ENCODE measurements at regions not wholly inside any gene's neighbourhood (a gene's known extent, or its start where the extent isn't known, plus 50 kb on each side); places are given as distances from the start of the nearest gene placed in this dataset.

DNA sequence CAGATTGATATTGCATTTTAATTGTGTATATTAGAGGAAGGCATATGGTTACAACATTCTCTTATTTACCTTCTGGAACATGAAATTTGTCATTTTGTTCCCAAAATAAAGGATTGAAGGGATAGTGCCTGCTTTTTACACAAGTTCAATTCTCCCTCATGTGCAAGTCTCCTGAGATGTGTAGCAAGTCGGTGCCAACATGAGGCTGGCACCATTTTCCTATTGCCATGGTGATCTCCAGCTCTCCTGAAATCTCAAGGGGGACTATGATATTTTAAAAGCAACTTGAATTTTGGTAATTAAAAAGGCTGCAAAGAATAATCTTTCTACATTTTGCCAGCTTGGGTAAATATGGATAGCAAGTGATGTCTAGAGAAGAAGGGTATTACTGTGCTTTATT, 693.3 kb upstream of the WWC1 start:
- TF ChIP-seq, protein P1, sequence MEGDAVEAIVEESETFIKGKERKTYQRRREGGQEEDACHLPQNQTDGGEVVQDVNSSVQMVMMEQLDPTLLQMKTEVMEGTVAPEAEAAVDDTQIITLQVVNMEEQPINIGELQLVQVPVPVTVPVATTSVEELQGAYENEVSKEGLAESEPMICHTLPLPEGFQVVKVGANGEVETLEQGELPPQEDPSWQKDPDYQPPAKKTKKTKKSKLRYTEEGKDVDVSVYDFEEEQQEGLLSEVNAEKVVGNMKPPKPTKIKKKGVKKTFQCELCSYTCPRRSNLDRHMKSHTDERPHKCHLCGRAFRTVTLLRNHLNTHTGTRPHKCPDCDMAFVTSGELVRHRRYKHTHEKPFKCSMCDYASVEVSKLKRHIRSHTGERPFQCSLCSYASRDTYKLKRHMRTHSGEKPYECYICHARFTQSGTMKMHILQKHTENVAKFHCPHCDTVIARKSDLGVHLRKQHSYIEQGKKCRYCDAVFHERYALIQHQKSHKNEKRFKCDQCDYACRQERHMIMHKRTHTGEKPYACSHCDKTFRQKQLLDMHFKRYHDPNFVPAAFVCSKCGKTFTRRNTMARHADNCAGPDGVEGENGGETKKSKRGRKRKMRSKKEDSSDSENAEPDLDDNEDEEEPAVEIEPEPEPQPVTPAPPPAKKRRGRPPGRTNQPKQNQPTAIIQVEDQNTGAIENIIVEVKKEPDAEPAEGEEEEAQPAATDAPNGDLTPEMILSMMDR (conservative IDR thresholded peaks at IDR 0.05; ENCODE audit: low read depth, low read length) = no peak
- no peak overlapping the region for H3K4me3 ChIP-seq (ENCODE audit: low read length)
- no peak for DNase-seq (ENCODE audit: low read depth)

DNA sequence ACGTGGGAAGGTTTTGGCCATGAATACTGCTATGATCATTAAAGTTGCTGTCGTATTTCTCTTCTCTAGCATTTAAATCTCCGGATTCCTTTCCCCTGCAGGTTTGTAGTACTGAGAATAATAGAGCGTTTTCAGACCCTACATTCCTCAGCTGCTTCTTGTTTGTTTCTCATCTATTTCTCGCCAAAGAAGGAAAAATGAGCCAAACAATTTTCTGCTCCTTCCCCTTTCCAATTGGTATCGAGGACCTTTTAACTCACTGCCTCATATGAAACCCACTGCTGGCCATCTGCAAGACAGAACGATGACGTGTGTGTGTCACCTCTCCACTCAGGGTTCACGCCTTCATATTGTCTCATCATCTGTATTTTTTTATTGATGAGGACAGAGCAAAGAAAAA, 689.4 kb upstream of the WWC1 start:
- TF ChIP-seq, protein P1 (conservative IDR thresholded peaks at IDR 0.05; ENCODE audit: low read depth, low read length) = no peak
- no peak for DNase-seq (ENCODE audit: low read depth)
- no peak overlapping the region for H3K4me3 ChIP-seq (ENCODE audit: low read length)

DNA sequence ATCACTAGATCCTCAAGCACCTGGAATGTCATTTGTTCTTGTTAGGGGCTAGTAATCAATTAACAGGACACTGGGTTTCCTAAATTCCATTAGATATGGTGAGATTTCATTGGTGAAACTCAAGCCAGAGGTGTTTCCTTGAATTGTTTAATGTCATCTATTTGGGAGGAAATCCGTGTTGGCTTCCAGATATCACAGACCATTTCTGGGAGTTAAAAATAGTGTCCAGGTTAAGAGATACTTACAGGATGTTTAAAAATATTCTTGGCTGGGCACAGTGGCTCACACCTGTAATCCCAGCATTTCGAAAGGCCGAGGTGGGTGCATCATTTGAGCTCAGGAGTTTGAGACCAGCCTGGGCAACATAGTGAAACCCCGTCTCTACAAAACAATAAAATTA, 688.3 kb upstream of the WWC1 start:
- TF ChIP-seq, protein P1 (conservative IDR thresholded peaks at IDR 0.05; ENCODE audit: low read depth, low read length) = no peak
- DNase-seq (ENCODE audit: low read depth) = no peak
- H3K4me3 ChIP-seq (ENCODE audit: low read length) = no peak overlapping the region

DNA sequence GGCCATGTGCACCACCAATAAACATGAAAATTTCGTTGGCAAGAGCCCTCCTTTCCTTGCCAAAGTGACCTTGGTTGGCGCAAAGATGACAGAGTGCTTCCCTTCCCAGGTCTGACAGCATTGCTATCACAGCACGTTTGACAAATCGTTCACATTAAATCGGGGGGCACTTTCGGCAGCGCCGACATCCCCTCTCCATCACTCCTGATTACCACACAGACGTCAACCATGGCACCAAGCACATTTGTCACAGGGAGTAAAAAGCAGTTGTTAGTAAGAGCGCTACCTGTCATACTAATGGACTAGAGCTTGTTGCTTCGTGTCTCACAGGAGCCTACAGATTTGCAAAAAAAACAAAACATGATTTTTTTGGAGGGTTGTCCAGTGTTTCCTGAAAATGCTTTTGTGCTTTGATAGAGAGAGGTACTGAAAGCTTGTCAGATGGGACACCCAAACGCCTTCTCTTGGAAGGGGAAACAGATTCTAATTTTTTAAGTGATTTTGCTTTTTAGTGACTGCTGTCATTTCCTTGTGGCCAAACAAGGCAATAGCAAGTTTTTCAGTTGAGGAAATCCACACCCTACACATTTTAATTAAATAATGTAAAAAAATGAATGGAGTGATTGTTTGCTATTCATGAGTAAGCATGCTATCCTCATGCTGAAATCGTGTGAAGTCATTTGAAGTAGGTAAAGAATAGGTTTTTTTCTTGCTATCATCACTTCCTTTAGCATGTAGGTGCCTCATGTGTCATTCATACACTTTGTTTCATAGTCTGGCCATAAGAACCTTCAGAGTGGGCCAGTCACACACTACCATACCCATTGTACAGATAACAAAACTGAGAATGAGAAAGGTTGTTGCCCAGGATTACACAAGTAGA, 682.8 kb upstream of the WWC1 start:
- no peak overlapping the region for H3K4me3 ChIP-seq (ENCODE audit: low read length)
- no peak for DNase-seq (ENCODE audit: low read depth)
- TF ChIP-seq, protein P1 (conservative IDR thresholded peaks at IDR 0.05; ENCODE audit: low read depth, low read length) = peak; percentile 25

DNA sequence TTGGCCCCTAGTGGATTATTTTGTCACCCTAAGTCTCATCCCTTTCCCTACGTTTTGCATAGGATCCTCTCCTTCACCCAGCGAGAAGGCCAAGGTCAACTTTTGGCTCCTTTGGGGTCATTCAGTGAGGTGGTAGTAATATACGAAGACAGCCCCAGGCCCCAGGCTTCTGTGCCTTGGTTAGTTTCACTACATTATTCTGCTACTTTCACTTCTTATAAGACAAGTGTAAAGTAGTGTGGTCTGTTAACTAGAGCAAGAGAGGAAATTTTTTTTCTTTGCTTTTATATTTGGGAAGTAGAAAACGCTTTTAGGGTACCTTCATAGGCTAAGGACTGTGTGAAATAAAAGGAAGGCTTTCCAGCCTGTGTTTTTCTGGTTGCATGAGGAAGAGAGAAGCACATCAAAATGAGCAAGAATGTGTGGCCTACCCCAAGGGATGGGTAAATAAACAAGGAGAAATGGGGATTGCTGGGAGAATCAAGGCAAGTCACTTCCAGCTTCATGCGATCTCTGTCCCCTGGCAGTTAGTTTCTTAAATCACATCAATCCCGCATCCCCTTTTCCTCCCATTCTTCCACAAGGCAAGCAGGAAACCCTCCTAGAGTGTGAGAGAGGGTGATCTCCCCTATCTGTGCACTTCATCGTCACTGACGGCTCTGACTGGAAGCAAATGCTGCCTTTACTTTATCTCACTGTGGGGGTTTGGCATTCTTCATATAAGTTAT, 677.0 kb upstream of the WWC1 start:
- DNase-seq (ENCODE audit: low read depth) = no peak
- no peak overlapping the region for H3K4me3 ChIP-seq (ENCODE audit: low read length)
- TF ChIP-seq, protein P1 (conservative IDR thresholded peaks at IDR 0.05; ENCODE audit: low read depth, low read length) = no peak

DNA sequence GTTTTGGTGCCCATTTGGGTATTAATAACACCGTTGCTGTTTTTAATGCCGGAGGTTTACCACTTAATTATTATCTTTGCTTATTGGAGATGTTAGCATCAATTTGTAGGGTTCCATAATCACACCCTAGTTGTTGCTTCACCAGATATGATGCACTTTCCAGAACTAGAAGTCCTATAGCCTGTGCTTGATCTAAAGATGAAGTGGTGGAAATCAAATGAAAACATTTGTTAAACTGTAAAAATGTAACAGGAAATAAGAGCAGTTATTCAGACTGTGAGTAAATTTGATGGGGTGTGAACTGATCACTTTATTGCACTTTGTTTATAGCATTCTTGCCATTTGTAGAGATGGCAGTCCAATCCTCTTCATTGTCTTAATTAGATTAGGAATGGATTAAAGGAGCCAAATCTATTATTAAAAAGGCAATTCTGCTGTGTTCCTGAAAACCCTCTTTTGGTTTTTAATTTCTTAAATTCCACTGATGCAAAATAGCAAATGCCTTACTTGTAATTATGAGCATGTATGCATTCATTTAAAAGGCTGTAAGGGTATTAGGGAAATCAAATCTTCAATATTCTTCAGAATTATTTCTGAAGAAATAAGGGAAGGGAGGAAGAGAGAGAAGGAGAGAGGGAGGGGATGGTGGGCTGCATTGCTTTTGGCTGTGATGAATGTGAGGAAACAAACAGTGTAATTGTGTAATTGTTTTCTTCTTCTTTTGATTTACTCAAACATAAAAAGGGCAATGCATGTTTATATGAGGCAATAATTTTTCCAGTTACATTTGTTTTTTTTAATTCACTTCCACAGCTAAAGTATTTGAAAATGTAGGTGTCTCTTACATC, 675.2 kb upstream of the WWC1 start:
- no peak overlapping the region for H3K4me3 ChIP-seq (ENCODE audit: low read length)
- no peak for DNase-seq (ENCODE audit: low read depth)
- TF ChIP-seq, protein P1 (conservative IDR thresholded peaks at IDR 0.05; ENCODE audit: low read depth, low read length) = no peak
